Smooth muscle cell (in vitro differentiated cells): ENCODE measurements at regions not wholly inside any gene's neighbourhood (a gene's known extent, or its start where the extent isn't known, plus 50 kb on each side); places are given as distances from the start of the nearest gene placed in this dataset.

ENCODE experiments used
- DNase-seq: peaks from one replicate; lab custom pipeline; 2025; ENCODE audit not compliant: unreplicated experiment; lab: John Stamatoyannopoulos, UW
- H2AFZ ChIP-seq: fragments of 200-600 bp; sonication (generic); 2 replicates; pipeline ENCODE4 v1.6.0; 2016; ENCODE audit warnings: antibody characterized with exemption, low read depth, mild to moderate bottlenecking
- H3F3A ChIP-seq: fragments of 200-600 bp; sonication (generic); 2 replicates; pipeline ENCODE4 v1.6.0; 2017; ENCODE audit warnings: antibody characterized with exemption, low read depth
- H3K27ac ChIP-seq: fragments of 200-600 bp; sonication (generic); 2 replicates; pipeline ENCODE4 v1.5.1; 2016; ENCODE audit warnings: low read depth, mild to moderate bottlenecking
- H3K27me3 ChIP-seq: fragments of 200-600 bp; sonication (generic); 2 replicates; pipeline ENCODE4 v1.6.1; 2016; ENCODE audit warnings: low read depth, mild to moderate bottlenecking
- H3K36me3 ChIP-seq: fragments of 200-600 bp; sonication (generic); 2 replicates; pipeline ENCODE4 v1.5.1; 2016; ENCODE audit warnings: low read depth
- H3K4me1 ChIP-seq: fragments of 200-600 bp; sonication (generic); 2 replicates; pipeline ENCODE4 v1.5.1; 2016; ENCODE audit warnings: low read depth
- H3K4me2 ChIP-seq: fragments of 200-600 bp; sonication (generic); 2 replicates; pipeline ENCODE4 v1.6.0; 2016; ENCODE audit warnings: mild to moderate bottlenecking
- H3K4me3 ChIP-seq: fragments of 200-600 bp; sonication (generic); 2 replicates; pipeline ENCODE4 v1.5.1; 2016; ENCODE audit warnings: mild to moderate bottlenecking
- H3K79me2 ChIP-seq: fragments of 200-600 bp; sonication (generic); 2 replicates; pipeline ENCODE4 v1.6.0; 2016; ENCODE audit warnings: low read depth, mild to moderate bottlenecking
- H3K9ac ChIP-seq: fragments of 200-600 bp; sonication (generic); 2 replicates; pipeline ENCODE4 v1.6.0; 2016; ENCODE audit warnings: low read depth
- H3K9me3 ChIP-seq: fragments of 200-600 bp; sonication (generic); replicated peaks from 2 replicates; pipeline ENCODE4 v1.5.1; 2016; ENCODE audit warnings: low read depth
- H4K20me1 ChIP-seq: fragments of 200-600 bp; sonication (generic); 2 replicates; pipeline ENCODE4 v1.6.0; 2016; ENCODE audit warnings: low read depth
- CTCF ChIP-seq: fragments of 200-600 bp; sonication (generic); IDR thresholded peaks from 2 replicates; pipeline ENCODE4 v1.5.1; 2017; ENCODE audit warnings: borderline replicate concordance, mild to moderate bottlenecking, antibody characterized with exemption; ENCODE audit not compliant: insufficient read depth, poor library complexity, severe bottlenecking
- WGBS: methylation state at CpG from one replicate; pipeline ENCODE4 v1.1.7; 2016; ENCODE audit warnings: low lambda C conversion rate; 5-methylcytosine and 5-hydroxymethylcytosine counted together

GRCh38 chr7:54907981-54908380, 110.8 kb upstream of the EGFR start:
- Histone ChIP-seq H4K20me1 (no peaks in the 10 kb centered on the region), H3K27ac (no peak overlapping the region), H2AFZ (no peak overlapping the region), H3K36me3 (no peaks in the 10 kb centered on the region), H3K4me3 (no peak overlapping the region), H3K4me1 (no peaks in the 10 kb centered on the region), H3F3A (no peaks in the 10 kb centered on the region), H3K79me2 (no peaks in the 10 kb centered on the region), H3K9ac (no peak overlapping the region), H3K27me3 (no peaks in the 10 kb centered on the region), H3K9me3 (no peaks in the 10 kb centered on the region), H3K4me2 (no peak overlapping the region)
- DNase-seq = no peak
- no peak for TF ChIP-seq CTCF

GRCh38 chr7:54908760-54909438, 109.9 kb upstream of the EGFR start:
- Histone ChIP-seq H3K9ac (no peak overlapping the region), H3K9me3 (no peaks in the 10 kb centered on the region), H2AFZ (no peak overlapping the region), H4K20me1 (no peaks in the 10 kb centered on the region), H3F3A (no peaks in the 10 kb centered on the region), H3K27me3 (no peaks in the 10 kb centered on the region), H3K36me3 (no peaks in the 10 kb centered on the region), H3K4me1 (no peaks in the 10 kb centered on the region), H3K4me2 (no peak overlapping the region), H3K4me3 (no peak overlapping the region), H3K79me2 (no peaks in the 10 kb centered on the region), H3K27ac (no peak overlapping the region)
- no peak for TF ChIP-seq CTCF
- WGBS = 91% methylated on average over 2 of the region's 2 CpGs
- DNase-seq = no peak

- H3F3A ChIP-seq = no peaks in the 10 kb centered on the region
- no peaks in the 10 kb centered on the region for H4K20me1 ChIP-seq
- H3K27me3 ChIP-seq = no peaks in the 10 kb centered on the region
- no peak overlapping the region for H2AFZ ChIP-seq
- no peaks in the 10 kb centered on the region for H3K4me1 ChIP-seq
- whole genome bisulfite sequencing = 89% methylated on average over 8 of the region's 8 CpGs
- DNase-seq = no peak
- no peaks in the 10 kb centered on the region for H3K9me3 ChIP-seq
- H3K36me3 ChIP-seq = no peaks in the 10 kb centered on the region
- no peaks in the 10 kb centered on the region for H3K79me2 ChIP-seq
- no peak overlapping the region for H3K9ac ChIP-seq
- no peak for TF ChIP-seq CTCF
- no peak overlapping the region for H3K4me3 ChIP-seq
- H3K27ac ChIP-seq = no peak overlapping the region
- H3K4me2 ChIP-seq = no peak overlapping the region
These were observed 102.8 kb upstream of the EGFR start for GRCh38 chr7:54915870-54916598.
